ENCODE measurements at regions not wholly inside any gene's neighbourhood (a gene's known extent, or its start where the extent isn't known, plus 50 kb on each side); places are given as distances from the start of the nearest gene placed in this dataset.
"Not testable (repeated sequence)": the region's sequence is repeated elsewhere in the genome, so short reads cannot be mapped to it uniquely, and the experiment has no call there.

DNA sequence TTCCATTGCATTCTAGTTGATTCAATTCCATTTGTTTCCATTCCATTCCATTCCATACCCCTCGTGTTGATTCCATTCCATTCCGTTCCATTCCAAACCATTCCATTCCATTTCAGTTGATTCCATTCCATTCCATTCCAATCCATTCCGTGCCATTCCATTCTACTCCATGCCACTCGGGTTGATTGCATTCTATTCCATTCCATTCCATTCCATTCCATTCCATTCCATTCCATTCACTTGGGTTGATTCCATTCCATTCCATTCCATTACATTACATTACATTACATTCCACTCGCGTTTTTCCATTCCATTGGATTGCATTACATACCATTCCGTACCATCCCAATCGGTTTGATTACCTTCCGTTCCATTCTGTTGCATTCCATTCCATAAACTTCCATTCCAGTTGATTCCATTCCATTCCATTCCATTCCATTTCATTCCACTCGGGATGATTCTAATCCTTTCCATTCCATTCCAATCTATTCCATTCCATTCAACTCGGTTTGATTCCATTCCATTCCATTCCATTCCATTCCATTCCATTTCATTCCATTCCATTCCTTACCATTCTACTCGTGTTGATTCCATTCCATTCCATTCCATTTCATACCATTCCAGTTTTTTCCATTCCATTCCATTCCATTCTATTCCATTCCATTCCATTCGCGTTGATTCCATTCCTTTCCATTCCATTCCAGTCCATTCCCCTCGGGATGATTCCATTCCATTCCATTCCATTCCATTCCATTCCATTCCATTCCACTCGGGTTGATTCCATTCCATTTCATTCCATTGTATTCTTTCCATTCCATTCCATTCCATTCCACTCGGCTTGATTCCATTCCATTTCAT is 1140.4 kb downstream of the RPIA start:
- H3K4me3 ChIP-seq (ENCODE audit: low read depth, low read length): no peak overlapping the region
- TF ChIP-seq, protein P1, sequence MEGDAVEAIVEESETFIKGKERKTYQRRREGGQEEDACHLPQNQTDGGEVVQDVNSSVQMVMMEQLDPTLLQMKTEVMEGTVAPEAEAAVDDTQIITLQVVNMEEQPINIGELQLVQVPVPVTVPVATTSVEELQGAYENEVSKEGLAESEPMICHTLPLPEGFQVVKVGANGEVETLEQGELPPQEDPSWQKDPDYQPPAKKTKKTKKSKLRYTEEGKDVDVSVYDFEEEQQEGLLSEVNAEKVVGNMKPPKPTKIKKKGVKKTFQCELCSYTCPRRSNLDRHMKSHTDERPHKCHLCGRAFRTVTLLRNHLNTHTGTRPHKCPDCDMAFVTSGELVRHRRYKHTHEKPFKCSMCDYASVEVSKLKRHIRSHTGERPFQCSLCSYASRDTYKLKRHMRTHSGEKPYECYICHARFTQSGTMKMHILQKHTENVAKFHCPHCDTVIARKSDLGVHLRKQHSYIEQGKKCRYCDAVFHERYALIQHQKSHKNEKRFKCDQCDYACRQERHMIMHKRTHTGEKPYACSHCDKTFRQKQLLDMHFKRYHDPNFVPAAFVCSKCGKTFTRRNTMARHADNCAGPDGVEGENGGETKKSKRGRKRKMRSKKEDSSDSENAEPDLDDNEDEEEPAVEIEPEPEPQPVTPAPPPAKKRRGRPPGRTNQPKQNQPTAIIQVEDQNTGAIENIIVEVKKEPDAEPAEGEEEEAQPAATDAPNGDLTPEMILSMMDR (conservative IDR thresholded peaks at IDR 0.05; ENCODE audit: low read depth, low read length): no peak
- no peak for DNase-seq (ENCODE audit: low read depth)

DNA sequence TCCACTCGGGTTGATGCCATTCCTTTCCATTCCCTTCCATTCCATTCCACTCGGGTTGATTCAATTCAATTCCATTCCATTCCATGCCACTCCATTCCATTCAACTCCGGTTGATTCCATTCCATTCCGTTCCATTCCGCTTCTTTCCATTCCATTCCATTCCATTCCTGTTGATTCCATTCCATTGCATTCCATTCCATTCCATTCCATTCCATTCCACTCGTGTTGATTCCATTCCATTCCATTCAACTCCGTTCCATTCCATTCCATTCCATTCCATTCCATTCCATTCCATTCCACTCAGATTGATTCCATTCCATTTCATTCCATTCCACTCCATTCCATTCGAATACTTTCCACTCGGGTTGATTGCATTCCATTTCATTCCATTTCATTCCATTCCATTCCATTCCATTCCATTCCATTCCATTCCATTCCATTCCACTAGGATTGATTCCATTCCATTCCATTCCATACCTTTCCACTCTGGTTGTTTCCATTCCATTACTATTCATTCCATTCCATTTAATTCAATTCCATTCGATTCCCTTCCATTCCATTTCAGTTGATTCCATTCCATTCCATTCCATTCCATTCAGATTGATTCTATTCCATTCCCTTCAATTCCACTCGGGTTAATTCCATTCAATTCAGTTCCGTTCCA is 1141.8 kb downstream of the RPIA start:
- no peak for DNase-seq (ENCODE audit: low read depth)
- TF ChIP-seq, protein P1 (conservative IDR thresholded peaks at IDR 0.05; ENCODE audit: low read depth, low read length): no peak
- no peak overlapping the region for H3K4me3 ChIP-seq (ENCODE audit: low read depth, low read length)

DNA sequence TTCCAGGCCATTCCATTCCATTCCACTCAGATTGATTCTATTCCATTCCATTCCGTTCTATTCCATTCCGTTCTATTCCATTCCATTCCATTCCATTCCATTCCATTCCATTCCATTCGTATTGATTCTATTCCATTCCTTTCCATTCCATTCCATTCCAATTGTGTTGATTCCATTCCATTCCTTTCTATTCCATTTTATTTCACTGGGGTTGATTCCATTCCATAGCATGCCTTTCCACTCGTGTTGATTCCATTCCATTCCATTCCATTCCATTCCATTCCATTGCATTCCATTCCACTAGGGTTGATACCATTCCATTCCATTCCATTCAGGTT is 1142.3 kb downstream of the RPIA start:
- TF ChIP-seq, protein P1 (conservative IDR thresholded peaks at IDR 0.05; ENCODE audit: low read depth, low read length): no peak
- H3K4me3 ChIP-seq (ENCODE audit: low read depth, low read length): no peak overlapping the region
- peak; percentile 15 for DNase-seq (ENCODE audit: low read depth)

DNA sequence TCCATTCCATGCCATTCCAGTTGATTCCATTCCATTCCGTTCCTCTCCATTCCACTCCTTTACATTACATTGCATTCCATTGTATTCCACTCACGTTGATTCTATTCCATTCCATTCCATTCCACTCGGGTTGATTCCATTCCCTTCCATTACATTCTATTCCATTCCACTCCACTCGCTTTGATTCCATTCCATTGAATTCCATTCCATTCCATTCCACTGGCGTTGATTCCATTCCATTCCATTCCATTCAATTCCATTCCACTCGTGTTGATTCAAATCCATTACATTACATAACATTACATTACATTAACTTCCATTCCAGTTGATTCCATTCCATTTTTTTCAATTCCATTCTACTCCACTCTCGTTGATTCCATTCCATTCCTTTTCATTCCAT is 1142.8 kb downstream of the RPIA start:
- no peak overlapping the region for H3K4me3 ChIP-seq (ENCODE audit: low read depth, low read length)
- TF ChIP-seq, protein P1 (conservative IDR thresholded peaks at IDR 0.05; ENCODE audit: low read depth, low read length): no peak
- no peak for DNase-seq (ENCODE audit: low read depth)

DNA sequence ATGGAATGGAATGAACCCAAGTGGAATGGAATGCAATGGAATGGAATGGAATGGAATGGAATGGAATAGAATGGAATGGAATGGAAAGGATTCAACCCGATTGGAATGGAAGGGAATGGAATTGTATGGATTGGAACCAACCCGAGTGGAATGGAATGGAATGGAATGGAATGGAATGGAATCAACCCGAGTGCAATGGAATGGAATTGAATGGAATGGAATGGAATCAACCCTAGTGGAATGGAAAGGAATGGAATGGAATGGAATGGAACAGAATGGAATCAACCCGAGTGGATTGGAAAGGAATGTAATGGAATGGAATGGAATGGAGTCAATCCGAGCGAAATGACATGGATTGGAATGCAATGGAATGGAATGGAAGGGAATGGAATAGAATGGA is 1144.9 kb downstream of the RPIA start:
- H3K4me3 ChIP-seq (ENCODE audit: low read depth, low read length): not testable (repeated sequence)
- peak; percentile 28 for DNase-seq (ENCODE audit: low read depth)

DNA sequence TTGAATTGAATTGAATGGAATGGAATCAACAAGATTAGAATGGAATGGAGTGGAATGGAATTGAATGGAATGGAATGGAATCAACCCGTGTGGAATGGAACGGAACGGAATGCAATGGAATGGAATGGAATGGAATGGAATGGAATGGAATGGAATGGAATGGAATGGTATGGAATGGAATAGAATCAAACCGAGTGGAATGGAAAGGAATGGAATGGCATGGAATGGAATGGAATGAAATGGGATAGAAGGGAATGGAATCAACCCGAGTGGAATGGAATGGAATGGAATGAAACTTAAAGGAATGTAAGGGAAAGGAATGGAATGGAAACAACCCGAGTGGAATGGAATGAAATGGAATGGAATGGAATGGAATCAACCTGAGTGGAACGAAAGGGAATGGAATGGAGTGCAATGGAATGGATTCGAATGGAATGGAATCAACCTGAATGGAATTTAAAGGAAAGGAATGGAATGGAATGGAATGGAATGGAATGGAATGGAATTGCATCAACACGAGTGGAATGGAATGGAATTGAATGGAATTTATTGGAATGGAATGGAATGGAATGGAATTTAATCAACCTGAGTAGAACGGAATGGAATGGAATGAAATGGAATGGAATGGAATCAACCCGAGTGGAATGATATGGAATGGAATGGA is 1146.6 kb downstream of the RPIA start:
- DNase-seq (ENCODE audit: low read depth): peak; percentile 25

DNA sequence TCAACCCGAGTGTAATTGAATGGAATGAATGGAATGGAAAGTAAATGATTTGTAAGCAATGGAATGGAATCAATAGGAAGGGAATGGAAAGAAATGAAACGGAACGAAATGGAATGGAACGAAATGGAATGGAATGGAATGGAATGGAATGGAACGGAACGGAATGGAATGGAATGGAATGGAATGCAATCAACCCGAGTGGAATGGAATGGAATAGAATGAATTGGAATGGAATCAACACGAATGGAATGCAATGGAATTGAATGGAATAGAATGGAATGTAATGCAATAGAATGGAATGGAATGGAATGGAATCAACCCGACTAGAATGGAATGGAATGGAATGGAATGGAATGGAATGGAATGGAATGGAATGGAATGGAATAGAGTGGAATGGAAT is 1148.7 kb downstream of the RPIA start:
- not testable (repeated sequence) for H3K4me3 ChIP-seq (ENCODE audit: low read depth, low read length)
- peak; percentile 8 for DNase-seq (ENCODE audit: low read depth)

More for the DNA sequence above, 1146.6 kb downstream of the RPIA start:
- H3K4me3 ChIP-seq (ENCODE audit: low read depth, low read length): no peak overlapping the region
- TF ChIP-seq, protein P1 (conservative IDR thresholded peaks at IDR 0.05; ENCODE audit: low read depth, low read length): no peak

DNA sequence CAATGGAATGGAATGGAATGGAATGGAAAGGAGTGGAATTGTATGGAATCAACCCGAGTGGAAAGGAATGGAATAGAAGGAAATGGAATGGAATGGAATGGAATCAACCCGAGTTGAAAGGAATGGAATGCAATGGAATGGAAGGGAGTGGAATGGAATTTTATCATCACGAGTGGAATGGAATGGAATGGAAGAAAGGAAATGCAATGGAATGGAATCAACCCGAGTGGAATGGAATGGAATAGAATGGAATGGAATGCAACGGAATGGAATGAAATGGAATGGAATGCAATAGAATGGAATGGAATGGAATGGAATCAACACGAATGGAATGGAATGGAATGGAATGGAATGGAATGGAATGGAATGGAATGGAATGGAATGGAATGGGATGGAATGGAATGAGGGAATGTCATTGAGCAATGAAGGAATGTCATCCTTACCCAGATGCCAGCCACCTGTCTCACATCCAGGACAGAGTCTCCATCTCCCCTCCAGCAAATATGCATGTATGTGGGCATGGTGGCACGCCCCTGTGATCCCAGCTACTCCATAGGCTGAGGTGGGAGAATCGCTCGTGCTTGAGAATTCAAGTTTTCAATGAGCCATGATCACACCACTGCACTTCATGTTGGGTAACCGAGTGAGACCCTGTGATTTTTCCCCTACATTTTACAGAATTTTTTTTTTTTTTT is 1149.5 kb downstream of the RPIA start:
- DNase-seq (ENCODE audit: low read depth); H3K4me3 ChIP-seq (ENCODE audit: low read depth, low read length): not testable (repeated sequence)
